CD4-positive, alpha-beta T cell (primary cell): ENCODE measurements at regions not wholly inside any gene's neighbourhood (a gene's known extent, or its start where the extent isn't known, plus 50 kb on each side); places are given as distances from the start of the nearest gene placed in this dataset.

ENCODE experiments used
- ATAC-seq: fragments of 200-7000 bp; cut with Tn5 transposase; one replicate; pipeline ENCODE4 v1.10.0; 2022; ENCODE audit warnings: mild to moderate bottlenecking; ENCODE audit not compliant: poor library complexity
- CTCF ChIA-PET: fragments of 350-600 bp; sonication (Branson Sonifier 250); formaldehyde crosslinking; loops from one replicate; lab custom pipeline; 2021; ENCODE audit warnings: antibody characterized with exemption, inconsistent platforms; lab: Charles Lee
- POLR2A ChIA-PET: fragments of 350-600 bp; sonication (Branson Sonifier 250); formaldehyde crosslinking; loops from one replicate; lab custom pipeline; 2021; ENCODE audit warnings: antibody characterized with exemption, inconsistent platforms; lab: Charles Lee
- DNase-seq, 14 experiments: peaks; one replicate each; pipeline ENCODE4 v3.0.0-alpha.2; 2013 to 2020; ENCODE audit warnings: mixed read lengths in 2 of 14
- H3K27ac ChIP-seq, 2 donors: one replicate each; pipeline versions ENCODE4 v1.5.1 to v1.7.0; 2013; ENCODE audit warnings: low read length in 2 of 2, low read depth in 1 of 2, mild to moderate bottlenecking in 1 of 2
- H3K27me3 ChIP-seq, 2 experiments: 1 replicate in 1 of 2; 2 replicates in 1 of 2; pipeline versions ENCODE4 v1.6.1 to v1.7.0; 2013; ENCODE audit warnings: low read length in 2 of 2, control low read depth in 1 of 2, mild to moderate bottlenecking in 1 of 2, moderate library complexity in 1 of 2; ENCODE audit not compliant: insufficient read depth in 2 of 2, control insufficient read depth in 1 of 2
- H3K36me3 ChIP-seq: one replicate; pipeline ENCODE4 v1.6.1; 2013; ENCODE audit warnings: low read length, control low read depth; ENCODE audit not compliant: insufficient read depth
- H3K4me1 ChIP-seq: one replicate; pipeline ENCODE4 v1.6.1; 2013; ENCODE audit warnings: low read length, control low read depth; ENCODE audit not compliant: insufficient read depth
- H3K4me3 ChIP-seq: one replicate; pipeline ENCODE4 v1.5.1; 2013; ENCODE audit warnings: mild to moderate bottlenecking, low read length, moderate library complexity
- H3K9me3 ChIP-seq, 2 experiments: 1 replicate in 1 of 2; 2 replicates in 1 of 2; pipeline versions ENCODE4 v1.6.1 to v1.7.0; 2013; ENCODE audit warnings: low read length in 2 of 2, mild to moderate bottlenecking in 2 of 2, control low read depth in 1 of 2, moderate library complexity in 1 of 2; ENCODE audit not compliant: control insufficient read depth in 1 of 2, insufficient read depth in 1 of 2
- H3K27ac Mint-ChIP-seq: one replicate; pipeline ENCODE4 v1.8.0; 2020; ENCODE audit warnings: mixed read lengths
- H3K27me3 Mint-ChIP-seq: one replicate; pipeline ENCODE4 v1.8.0; 2021; ENCODE audit warnings: mixed read lengths
- H3K36me3 Mint-ChIP-seq: one replicate; pipeline ENCODE4 v1.8.0; 2021; ENCODE audit warnings: low read depth, mixed read lengths
- H3K4me1 Mint-ChIP-seq: one replicate; pipeline ENCODE4 v1.8.0; 2021; ENCODE audit warnings: low read depth, mixed read lengths
- H3K4me3 Mint-ChIP-seq: one replicate; pipeline ENCODE4 v1.8.0; 2020; ENCODE audit warnings: mild to moderate bottlenecking, mixed read lengths
- H3K9me3 Mint-ChIP-seq: one replicate; pipeline ENCODE4 v1.8.0; 2020; ENCODE audit warnings: mixed read lengths
- CTCF ChIP-seq: fragments of 200-600 bp; IDR thresholded peaks from one replicate; pipeline ENCODE4 v1.8.0; 2022; ENCODE audit warnings: antibody characterized with exemption, mild to moderate bottlenecking
- intact Hi-C, 2 experiments: fragments of 100-400 bp; cut with DNase I in 1 of 2; cut with micrococcal nuclease in 1 of 2; formaldehyde crosslinking; loops; one replicate each; pipeline versions ENCODE4 v1.15.1 to v1.9.0; 2023 to 2025; cut with DNase I, micrococcal nuclease

- Histone ChIP-seq H3K27me3 (no peaks in the 10 kb centered on the region), H3K4me3 (no peak overlapping the region), H3K27ac (no peak overlapping the region), H3K36me3 (no peaks in the 10 kb centered on the region), H3K4me1 (no peaks in the 10 kb centered on the region), H3K9me3 (no peaks in the 10 kb centered on the region)
- TF ChIP-seq CTCF = no peak
- intact Hi-C loops = no loop called here
- DNase-seq (no peak), ATAC-seq (no peak)
- Mint-ChIP-seq H3K27me3 (no peaks in the 10 kb centered on the region), H3K27ac (no peak overlapping the region), H3K36me3 (no peaks in the 10 kb centered on the region), H3K9me3 (no peaks in the 10 kb centered on the region), H3K4me3 (no peak overlapping the region), H3K4me1 (no peaks in the 10 kb centered on the region)
- ChIA-PET CTCF (no interaction called here), POLR2A (no interaction called here)
These were observed 708.2 kb upstream of the LRRN3 start for GRCh38 chr7:110382736-110383135.

GRCh38 chr7:110386006-110386405 lies 704.9 kb upstream of the LRRN3 start:
- DNase-seq = no peak
- H3K9me3 Mint-ChIP-seq = no peaks in the 10 kb centered on the region
- H3K9me3 ChIP-seq = no peaks in the 10 kb centered on the region
- no peak overlapping the region for H3K4me3 ChIP-seq
- no peak overlapping the region for H3K4me3 Mint-ChIP-seq
- ChIA-PET CTCF (no interaction called here), POLR2A (no interaction called here)
- no peaks in the 10 kb centered on the region for H3K36me3 ChIP-seq
- no peaks in the 10 kb centered on the region for H3K4me1 Mint-ChIP-seq
- no peak overlapping the region for H3K27ac ChIP-seq
- no peak for ATAC-seq
- H3K27me3 Mint-ChIP-seq = peaks cover 6% of the 10 kb centered on the region
- H3K27ac Mint-ChIP-seq = no peak overlapping the region
- H3K36me3 Mint-ChIP-seq = no peaks in the 10 kb centered on the region
- no peaks in the 10 kb centered on the region for H3K4me1 ChIP-seq
- TF ChIP-seq CTCF = no peak
- intact Hi-C loops = no loop called here
- no peaks in the 10 kb centered on the region for H3K27me3 ChIP-seq

GRCh38 chr7:110386913-110387312 lies 704.0 kb upstream of the LRRN3 start:
- Mint-ChIP-seq H3K36me3 (no peaks in the 10 kb centered on the region), H3K4me1 (no peaks in the 10 kb centered on the region), H3K27me3 (peaks cover 6% of the 10 kb centered on the region), H3K4me3 (no peak overlapping the region), H3K27ac (no peak overlapping the region), H3K9me3 (no peaks in the 10 kb centered on the region)
- H3K27ac ChIP-seq = no peak overlapping the region
- H3K9me3 ChIP-seq = no peaks in the 10 kb centered on the region
- H3K4me1 ChIP-seq = no peaks in the 10 kb centered on the region
- intact Hi-C loops = no loop called here
- DNase-seq (no peak), ATAC-seq (no peak)
- ChIA-PET CTCF (no interaction called here), POLR2A (no interaction called here)
- H3K36me3 ChIP-seq = no peaks in the 10 kb centered on the region
- H3K4me3 ChIP-seq = no peak overlapping the region
- no peaks in the 10 kb centered on the region for H3K27me3 ChIP-seq
- no peak for TF ChIP-seq CTCF
